Fibroblast of skin of left quadriceps (primary cell): ENCODE measurements at regions not wholly inside any gene's neighbourhood (a gene's known extent, or its start where the extent isn't known, plus 50 kb on each side); places are given as distances from the start of the nearest gene placed in this dataset.
"Not testable (repeated sequence)": the region's sequence is repeated elsewhere in the genome, so short reads cannot be mapped to it uniquely, and the experiment has no call there.

ENCODE experiments used
- DNase-seq, 2 experiments: peaks; one replicate each; pipeline ENCODE4 v3.0.0-alpha.2; 2013; ENCODE audit warnings: low read depth in 2 of 2

- no peak for DNase-seq
Measured at GRCh38 chr22:22346401-22347107, 102.0 kb downstream of the VPREB1 start.

DNA sequence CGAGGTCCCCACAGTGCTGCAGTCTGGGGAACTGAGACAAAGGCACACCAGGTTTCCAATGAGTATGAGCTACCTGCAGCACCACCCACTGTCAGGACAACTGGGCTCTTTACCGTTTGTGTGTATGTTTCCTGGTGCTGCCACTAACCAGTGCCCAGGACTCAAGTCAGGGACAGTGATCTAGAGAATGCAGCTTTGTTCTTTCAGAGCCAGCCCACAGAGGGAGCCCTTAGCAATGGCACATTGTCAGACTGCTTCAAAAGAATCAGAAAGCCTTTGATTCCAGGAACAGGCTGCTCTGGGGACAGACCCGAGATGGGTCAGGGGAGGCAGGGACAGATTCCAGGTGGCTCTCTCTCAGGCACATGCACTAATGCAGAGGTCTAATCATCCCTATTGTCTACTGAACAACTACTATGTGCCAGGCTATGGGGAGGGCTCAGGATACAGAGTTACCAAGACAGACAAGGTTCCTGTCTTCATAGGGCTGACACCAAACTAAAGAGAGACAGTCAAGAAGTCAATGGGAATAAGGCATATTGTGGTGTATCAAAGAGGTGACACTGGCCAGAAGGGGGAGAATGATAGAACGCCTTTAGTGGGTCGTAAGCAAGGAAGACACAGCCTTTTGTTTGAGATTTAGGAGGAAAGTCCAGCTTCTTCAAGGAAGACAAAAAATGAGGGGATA lies 103.7 kb downstream of the VPREB1 start:
- DNase-seq = no peak

DNA sequence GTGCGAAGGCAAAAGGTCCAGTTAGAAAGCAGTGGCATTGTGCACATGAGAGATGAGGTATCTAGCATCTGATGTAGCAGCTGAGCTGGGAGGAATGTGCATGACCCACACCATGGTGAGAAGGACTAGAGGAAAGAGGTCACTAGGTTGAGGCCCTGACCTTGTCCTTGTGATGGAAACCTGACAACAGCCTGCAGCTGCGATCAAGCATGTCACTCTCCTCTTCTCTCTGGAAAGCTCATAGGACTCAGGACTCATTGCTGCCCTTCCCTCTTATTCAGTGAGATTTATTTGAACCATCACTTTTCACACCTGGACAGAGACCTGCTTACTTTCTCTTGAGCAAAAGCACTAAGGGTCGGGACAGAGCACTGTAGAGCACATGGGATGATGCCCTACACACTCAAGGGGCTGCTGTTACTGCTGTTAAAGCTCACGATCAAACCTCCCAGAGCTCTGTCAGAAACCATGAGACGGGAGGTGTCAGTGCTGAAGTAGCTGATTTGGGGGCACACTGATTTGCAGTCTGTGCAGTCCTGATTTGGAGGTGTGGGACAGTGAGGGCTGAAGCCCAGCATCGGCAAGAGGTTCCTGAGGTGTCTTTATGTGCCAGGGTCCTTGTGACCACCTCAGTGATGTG lies 104.3 kb downstream of the VPREB1 start:
- no peak for DNase-seq

GRCh38 chr22:22349455-22349836 lies 104.9 kb downstream of the VPREB1 start:
- no peak for DNase-seq

- DNase-seq = no peak
Measured at GRCh38 chr22:22351366-22351765, 106.8 kb downstream of the VPREB1 start.

GRCh38 chr22:22352371-22352999 lies 107.9 kb downstream of the VPREB1 start:
- no peak for DNase-seq

DNA sequence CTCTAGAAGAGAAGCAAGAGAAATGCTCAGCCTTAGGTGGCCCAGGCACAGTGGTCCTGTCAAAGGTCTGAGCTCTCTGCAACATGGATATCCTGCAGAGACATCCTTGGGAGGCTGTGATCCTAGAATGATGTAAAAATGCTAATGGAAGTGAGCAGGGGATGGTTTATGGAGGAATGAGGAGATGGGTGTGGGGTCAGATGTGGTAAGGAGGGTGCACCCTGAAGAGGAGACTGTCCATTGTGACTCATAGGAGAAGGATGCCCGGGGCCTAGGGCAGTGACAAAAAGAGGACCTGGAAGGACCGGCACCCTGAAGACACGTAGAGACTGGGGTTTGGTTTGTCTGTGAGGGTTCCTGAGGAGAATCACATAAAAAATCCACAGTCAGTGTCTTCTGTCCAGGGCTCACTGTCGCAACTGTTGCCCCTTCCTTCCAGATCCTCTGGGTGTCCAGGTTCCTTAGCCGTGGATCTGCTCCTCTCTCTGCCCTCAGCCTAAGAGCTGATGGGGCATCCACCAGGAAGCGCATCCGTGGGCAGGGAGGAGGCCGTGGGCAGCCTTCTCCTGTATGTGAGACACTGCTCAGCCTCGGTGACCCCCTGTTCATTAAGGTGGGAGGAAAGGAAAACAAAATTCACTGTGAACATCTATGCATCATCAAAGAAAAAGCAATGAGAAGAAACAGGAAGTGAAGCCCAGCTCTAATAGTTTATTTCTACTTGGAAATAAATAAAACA lies 110.7 kb downstream of the VPREB1 start:
- DNase-seq = no peak

- DNase-seq = peak; percentile 7 to 14
Measured at GRCh38 chr22:22357024-22357883, 112.7 kb downstream of the VPREB1 start.

GRCh38 chr22:22358152-22358551 lies 113.6 kb downstream of the VPREB1 start:
- DNase-seq = no peak

GRCh38 chr22:22358686-22359085 lies 114.1 kb downstream of the VPREB1 start:
- no peak for DNase-seq

DNA sequence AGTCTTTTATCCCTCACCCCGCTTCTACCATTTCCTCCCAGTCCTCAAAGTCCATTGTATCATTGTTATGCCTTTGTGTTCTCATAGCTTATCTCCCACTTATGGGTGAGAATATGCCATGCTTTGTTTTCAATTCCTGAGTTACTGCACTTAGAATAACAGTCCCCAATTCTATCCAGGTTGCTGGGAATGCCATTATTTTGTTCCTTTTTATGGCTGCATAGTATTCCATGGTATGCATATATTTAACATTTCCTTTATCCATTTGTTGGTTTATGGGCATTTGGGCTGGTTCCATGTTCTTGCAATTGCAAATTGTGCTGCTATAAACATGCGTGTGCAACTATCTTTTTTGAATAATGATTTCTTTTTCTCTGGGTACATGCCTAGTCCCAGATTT lies 114.9 kb downstream of the VPREB1 start:
- DNase-seq = no peak

GRCh38 chr22:22360014-22360413 lies 115.4 kb downstream of the VPREB1 start:
- no peak for DNase-seq

GRCh38 chr22:22362311-22362710 lies 117.7 kb downstream of the VPREB1 start:
- no peak for DNase-seq

DNA sequence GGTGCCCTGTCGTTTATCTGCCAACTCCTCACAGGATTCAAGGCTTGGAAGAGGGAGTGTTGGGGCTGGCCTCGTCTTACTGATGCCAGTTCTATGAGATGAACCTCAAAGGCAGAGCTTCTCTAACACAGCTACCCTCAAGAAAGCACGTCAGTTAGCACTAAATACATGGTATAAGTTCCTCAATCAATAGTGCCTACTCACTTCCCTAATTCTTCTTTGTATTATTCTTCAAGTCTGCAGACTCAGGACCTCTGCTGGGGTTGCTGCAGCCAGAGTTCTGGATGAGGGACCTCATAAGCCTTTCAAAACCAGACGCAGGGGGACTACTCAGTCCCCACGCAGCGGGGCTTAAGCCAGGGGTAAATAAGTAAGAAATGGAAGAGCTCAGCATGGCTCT lies 118.3 kb downstream of the VPREB1 start:
- DNase-seq = no peak

DNA sequence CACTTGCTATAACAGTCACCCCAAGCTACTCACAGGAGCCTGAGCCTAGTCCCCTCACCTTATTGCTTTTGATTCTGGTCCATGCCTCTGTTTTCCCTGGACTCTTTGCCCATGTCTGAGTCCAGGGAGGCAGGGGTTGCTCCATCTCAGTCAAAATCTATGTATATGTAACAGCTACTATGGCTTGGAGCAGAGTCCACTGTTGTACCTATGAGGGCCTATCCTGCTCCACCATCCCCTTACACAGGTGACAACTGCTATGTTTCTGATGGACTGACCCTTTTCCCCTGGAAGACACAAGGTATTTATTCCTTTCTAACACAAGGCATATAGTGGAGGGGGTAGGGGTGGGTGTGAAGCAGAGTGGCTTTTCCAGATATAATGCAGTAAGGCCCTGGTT lies 119.6 kb downstream of the VPREB1 start:
- DNase-seq = no peak

DNA sequence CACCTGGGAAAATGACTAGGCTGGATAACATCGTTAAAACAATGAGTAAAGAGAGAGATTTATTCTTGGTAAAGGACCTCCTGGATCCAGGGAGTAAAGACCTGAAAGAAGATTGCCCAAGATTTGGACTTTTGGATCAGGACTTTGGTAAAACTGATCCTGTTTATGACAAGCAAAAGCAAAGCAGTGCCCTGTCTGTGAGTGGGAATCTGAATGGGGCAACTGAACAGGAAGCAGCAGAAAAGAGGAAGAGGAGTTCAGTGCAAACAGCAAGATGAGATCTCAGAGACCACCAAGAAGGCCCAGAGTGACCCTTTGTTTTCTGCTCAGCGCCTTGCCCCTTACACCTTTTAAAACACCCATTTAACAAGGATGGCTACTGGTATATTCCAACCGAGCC lies 122.0 kb downstream of the VPREB1 start:
- DNase-seq = no peak

GRCh38 chr22:22368516-22368915 lies 123.9 kb downstream of the VPREB1 start:
- DNase-seq = no peak

GRCh38 chr22:22369219-22369963 lies 124.8 kb downstream of the VPREB1 start:
- DNase-seq = not testable (repeated sequence)

- DNase-seq = no peak
Measured at GRCh38 chr22:22369964-22370270, 125.3 kb downstream of the VPREB1 start.

GRCh38 chr22:22371031-22371541 lies 126.5 kb downstream of the VPREB1 start:
- DNase-seq = no peak
